GM19035 (cell line): ENCODE measurements at regions not wholly inside any gene's neighbourhood (a gene's known extent, or its start where the extent isn't known, plus 50 kb on each side); places are given as distances from the start of the nearest gene placed in this dataset.
A peak's percentile ranks its signal among the peaks of the same experiment; 100 is the strongest.

ENCODE experiments used
- ATAC-seq: cut with Tn5 transposase; IDR thresholded peaks from one replicate; pipeline ENCODE4 v1.9.1; 2021; ENCODE audit not compliant: unreplicated experiment

DNA sequence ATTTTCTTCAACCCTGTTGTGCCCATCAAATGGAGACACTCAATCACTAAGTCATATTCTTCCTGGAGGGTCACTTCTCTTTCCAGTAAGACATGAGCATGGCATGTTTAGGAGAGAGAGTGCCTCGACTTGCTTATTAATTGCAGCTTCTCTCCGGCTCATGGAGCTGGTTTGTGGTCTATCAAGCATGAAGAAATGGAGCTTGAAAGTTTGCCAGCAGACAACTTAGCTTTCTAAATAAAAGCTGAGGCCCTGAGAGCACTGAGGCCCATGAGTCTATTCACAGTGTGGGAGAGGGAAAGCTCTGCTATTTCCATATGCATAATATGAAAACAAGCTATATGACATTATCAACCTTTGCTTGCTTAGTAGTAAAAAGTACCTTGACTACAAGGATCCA is 378.5 kb downstream of the FGF9 start:
- ATAC-seq = no peak

DNA sequence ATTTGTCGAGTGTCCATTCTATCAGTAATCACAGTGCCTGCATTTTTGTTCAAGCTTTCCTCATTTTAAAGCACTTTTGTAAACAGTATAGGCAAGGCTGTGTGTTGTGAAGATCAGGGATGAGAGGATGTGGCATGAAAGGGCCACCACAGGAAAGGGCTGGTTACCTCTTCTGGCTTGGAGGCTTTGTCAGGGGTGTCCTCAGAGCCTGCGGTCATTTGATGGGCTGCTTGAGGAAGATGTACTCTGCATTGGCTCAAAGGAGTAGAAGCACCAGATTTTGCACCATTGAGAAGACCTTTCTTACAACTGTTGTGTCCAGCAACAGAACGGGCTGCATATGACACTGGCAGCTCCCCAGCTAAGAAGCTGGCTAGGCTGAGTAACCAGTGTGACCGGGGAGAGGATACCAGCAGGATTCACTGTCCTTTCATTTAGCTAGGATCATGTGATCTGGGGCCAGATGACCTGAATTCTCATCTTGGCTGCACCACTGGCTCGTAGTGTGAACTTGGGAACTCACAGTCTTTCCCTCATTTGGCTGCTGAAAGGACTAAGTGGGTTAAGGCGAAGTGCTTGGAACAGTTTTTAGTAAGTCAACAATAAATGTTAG is 380.2 kb downstream of the FGF9 start:
- ATAC-seq = no peak

DNA sequence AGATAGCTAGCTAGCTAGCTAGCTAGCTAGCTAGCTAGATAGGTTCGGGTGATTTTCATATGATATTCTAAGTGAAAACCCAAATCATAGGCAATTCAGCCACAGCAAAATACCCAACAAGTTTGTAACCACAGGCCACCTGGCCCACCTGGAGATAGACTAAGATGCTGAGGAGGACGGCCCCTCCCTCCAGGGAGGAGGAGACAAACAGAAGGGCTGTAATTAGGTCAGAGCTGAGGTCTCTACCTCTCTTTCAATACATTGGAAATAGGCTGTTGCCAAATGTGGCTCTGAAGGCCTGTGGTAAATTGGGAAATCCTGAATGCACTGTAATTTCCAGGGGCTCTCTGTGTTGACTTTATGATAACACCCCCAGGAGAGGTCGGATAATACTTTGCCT is 382.2 kb downstream of the FGF9 start:
- ATAC-seq = no peak

DNA sequence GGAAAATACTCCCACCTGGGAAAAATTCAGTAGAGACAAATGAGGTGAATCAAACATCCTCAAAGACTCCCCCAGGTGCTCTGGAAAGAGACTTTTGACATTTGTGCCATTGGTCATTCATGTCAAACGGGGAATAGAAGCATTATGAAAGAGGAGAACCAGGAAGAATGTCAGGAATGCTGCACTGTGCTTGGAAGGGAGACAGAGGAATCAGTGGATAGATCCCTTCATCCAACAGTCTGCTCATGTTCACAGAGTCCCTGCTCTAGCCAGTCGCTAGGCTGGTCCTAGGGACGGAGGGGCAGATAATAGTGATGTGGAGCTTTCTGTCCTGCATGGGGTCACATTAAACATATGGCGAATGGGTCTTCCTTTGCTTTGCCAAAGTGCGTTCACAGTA is 384.4 kb downstream of the FGF9 start:
- ATAC-seq = no peak

DNA sequence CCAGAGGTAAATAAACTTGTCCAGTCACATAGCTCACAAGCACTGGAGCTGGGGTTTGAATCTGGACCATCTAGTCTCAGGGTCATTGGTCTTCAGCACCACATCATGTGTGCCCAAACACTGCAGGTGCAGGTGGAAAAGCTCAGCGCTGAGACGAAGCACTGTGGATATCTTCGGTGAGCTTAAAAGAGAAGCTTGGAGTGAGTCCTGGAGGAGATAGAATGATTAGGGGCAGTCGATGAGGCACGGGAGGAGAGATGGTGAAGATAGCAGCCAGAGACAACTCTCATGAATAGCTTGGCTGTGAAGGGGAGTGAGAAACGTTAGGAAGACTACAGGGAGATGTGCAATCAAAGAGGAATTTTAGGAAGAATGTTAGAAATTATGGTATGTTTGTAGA is 389.3 kb downstream of the FGF9 start:
- no peak for ATAC-seq

DNA sequence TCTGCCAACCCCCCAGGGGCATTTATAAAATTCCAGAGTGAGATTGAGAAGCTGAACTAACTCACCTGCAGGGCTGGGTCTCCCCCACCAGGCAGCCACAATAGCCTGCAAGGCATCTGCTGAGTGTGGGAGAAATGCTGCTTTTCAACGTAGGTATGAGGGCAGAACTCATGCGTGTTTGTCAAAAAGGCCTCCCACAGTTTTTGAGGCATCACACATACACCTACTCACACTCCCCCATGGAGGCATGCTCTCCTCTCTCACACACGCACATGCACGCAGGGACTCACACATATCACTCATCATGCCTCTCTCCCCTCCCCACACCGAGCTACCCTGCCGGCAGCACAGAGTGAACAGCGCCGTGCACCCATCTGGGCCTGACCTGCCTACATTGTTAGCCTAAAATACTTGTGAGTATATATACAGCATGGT is 390.5 kb downstream of the FGF9 start:
- peak; percentile 63 for ATAC-seq

DNA sequence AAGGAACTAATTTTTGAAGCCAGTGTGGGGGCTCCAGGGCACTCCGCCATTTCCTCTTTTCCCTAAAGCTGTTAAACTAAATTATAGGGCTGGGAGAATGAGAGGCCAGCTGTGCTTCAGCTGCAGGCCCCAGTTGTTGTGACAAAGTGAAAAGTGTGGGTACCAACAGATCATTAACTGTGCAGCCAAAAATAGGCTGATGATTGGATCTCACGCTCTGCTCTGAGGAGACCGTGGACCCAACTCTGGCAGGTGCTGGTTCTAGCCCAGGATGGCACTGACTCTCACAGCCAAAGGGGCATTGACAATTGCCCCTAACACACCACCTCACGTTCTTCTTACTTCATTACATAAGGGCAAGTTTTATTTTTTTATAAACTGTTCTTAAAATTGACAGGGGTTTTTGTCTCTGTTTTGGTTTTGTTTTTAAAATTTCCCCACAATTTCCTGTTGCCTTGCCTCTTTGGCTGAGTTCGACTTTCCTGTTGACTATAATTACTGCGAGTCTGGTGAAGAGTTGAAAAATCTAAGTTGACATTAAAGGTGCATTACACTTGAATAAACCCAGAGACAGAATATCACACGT is 391.0 kb downstream of the FGF9 start:
- peak; percentile 67 for ATAC-seq

DNA sequence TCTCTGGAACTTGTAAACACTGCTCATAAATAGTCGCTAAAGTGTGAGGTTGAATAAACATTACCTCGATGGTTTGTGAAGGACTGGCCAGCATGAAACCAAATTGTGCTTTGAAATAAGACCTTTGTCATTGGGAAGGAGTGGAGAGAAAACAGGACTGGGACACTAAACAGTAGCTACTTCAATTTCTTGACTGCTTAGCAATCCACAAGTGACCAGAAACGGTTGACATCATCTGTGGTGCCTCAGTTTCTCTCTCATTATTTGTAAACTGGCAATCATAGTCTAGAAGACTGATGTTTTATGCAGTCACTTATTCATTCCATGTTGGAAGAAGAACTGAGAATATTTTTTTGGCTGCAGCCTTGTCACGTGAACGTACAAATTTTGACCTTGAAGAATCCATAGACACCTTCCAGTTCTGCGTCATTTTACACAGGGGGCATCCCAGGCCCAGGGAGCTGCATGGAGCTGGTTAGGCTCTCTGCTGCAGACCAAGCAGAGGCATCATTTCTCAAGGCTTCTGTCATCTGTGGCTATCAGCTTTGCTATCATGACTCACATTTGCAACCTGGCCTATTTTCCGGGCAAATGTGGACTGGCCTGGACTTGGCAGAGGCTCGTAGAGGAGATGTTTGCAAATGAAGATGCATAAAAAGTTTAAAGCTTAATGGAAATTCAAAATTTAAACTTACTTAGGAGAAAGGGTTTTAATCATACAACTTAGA is 391.8 kb downstream of the FGF9 start:
- ATAC-seq = no peak

DNA sequence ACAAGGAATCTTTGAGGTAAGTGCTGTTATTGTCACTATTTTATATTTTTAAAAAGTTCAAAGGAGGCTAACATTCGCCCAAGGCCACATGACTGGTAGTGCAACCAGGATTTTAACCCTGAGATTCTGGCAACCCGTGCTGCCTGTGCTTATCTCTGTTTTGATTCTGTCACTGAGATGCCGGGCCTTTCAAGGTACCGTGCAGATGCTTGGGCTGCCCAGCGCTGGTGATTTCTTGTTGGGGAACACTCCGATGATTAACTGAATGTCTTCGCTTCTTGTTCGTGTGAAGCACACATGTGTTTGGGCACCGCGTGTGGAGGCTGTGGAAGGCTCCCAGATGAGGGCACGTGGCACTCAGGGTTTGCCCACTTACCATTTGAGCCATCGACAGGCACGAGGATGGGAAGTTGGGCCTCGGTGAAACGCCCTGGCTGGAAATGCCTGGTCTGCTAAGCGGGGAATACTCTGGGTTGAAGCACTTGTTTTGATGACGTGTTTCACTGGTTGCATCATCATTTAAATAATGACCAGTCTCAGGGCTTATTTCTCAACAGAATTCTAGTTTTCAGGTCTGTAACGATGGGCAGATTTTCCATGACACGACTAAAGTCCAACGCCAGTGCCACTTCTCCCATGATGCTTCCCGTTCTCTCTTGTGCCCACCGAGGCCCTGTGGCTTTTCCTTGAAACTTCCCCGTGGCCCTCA is 392.7 kb downstream of the FGF9 start:
- ATAC-seq = no peak

DNA sequence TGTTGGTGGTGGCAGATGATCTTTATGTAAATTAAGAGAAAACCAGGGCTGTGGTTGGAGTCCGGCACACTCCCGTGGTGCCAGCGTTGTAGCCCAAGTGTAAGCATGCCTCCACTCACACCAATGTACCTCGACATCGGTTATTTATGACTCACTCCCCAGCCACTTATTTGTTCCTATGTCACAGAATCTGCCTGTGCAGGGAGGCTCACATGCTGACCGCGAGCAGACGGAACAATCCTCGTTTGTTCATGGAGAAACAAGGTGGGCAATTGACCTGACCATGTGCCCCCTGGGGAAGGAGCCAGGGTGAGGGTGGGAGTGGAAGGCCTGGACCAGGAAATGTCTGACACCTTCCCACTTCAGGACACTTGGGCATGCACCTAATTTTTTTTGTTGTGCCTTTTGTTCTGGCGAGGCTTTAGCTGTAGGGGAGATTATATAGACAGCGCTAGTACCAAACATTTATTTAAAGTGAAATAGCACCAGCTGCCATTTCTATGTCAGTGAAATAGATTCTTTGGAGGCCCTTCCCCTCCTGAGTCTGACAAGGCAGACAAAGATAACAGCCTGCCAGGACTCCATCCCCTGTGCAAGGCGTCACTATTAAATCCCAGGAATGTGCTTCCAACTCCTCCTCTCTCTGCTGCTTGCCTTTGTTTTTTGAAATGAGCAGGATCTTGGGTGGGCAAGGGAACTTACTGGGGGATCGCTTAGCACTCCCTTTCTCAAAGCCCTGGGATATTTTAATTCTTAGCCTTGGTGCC is 394.2 kb downstream of the FGF9 start:
- no peak for ATAC-seq

DNA sequence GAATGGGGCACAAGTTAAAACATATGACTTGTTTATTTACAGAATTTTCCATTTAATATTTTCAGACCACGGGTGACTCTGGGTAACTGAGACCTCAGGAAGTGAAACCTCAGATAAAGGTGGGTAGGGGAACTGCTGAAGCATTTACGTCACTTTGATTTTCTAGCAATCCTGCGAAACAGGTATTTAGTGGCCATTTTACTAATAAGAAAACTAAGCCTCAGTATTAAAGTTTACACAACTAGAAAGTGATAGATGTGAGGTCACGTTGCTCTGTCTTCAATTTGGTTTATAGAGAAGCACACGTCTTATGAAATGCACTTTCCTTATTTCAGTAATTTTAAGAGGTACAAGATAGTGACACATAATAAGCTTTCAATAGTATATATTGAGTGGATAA is 402.8 kb downstream of the FGF9 start:
- ATAC-seq = peak; percentile 56

DNA sequence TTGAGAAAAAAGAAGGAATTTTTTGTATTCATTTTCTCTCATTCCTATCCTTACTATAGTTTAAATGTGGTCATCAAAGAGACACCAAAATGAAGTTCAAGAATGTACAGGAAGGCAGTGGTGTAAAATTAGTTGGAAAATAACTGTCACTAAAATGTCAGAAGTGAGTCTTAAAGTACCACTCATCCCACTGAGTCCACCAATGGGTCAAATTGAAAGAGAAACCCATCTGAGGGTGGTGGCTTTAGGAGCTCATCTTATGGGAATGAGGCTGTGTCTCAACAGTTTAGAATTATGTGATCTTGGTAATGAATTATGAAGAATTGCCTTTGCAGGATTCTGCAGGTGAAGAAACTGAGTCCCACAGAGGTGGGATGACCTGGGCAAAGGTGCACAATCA is 403.5 kb downstream of the FGF9 start:
- no peak for ATAC-seq

DNA sequence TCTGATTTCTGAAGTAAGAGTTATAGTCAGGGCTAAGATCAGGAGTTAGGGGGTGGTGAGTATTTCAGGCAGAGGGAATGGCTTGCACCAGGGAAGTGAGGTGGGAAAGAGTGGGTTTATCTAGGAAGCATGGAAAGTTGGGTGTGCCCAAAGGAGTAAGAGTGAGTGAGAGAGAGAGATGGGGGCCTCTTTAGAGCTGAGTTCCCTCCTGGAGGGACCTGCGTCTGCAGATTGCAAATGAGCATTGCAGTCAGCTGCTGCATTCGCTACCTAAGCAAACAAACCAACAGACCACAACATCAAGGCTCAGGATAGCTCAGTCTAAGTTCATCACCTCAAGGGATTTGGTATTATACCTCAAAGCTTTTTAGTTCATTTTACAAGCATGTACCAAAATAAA is 405.8 kb downstream of the FGF9 start:
- ATAC-seq = peak; percentile 55

DNA sequence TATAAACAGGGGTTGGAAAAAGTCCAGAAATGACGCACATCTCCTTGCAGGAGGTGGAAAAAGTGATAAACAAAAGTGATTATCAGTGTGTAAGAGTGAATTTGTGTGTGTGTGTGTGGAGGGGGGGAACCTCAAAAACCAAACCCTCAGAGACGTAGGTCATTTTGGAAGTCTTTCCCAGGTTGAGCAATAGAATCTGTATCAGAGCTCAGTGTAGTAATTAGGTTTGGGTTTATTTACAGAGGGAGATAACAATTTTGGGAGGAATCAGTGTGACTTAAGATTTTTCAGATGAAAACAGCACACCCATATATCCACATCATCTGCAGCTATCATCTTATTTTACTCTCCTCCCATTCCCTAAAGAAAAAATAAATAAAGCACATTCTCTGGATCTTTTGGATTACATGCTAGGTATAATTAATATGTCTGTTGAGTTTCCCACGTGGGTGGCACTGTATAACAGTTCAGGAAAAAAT is 406.4 kb downstream of the FGF9 start:
- ATAC-seq = no peak

DNA sequence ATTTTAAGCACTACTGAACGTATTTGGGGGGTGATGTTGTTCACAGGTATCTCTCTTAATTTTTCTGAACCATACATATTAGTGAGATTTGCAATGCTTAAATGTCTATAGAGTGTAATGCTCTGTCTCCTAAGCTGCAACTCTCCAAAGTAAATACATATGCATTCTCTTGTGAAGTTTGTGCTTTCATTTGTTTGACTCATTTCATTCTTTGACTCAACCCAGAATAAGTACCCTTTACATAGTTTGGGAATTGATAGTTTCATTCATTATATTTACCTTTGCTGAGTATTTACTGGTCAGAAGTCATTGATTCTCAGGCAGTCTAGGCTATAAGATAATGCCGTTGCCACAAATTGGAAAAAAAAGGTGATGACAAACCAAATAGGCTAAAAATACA is 406.9 kb downstream of the FGF9 start:
- no peak for ATAC-seq

DNA sequence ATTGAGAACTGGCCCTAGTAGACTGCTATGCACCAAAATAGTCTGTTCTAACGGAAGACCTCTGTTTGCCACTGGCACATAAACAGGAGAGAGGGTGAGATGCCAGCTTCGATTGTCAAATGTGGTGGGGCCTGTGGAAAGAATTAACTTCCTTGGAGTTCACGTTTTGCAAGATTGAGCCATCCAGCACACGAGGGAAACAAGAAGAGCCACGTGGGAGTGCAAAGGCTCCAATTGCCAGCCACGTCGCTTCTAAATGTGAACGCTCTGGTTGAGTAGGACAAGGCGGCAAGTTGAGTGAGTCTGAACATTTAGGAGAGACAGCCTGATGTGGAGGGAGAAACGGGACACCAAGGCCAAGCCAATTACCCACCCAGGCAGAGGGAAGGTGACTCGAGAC is 409.1 kb downstream of the FGF9 start:
- ATAC-seq = no peak

DNA sequence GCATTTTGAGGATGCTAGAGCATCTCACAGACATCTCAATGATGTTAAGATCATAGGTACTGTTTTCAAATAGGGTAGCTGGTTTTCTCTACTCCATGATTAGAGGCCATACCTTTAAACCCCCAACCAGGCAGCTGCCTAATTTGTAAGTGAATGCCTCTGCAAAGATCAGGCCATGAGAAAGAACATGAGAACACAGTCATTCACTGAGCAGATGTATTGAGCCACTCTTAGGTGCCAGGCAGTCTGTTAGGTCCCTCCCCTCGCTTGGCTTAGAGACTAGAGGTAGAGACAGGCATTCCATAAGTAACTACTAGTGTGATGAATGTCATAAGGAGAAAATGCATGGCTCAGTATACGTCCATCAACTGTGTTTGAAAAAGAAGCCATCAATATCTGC is 410.0 kb downstream of the FGF9 start:
- no peak for ATAC-seq

DNA sequence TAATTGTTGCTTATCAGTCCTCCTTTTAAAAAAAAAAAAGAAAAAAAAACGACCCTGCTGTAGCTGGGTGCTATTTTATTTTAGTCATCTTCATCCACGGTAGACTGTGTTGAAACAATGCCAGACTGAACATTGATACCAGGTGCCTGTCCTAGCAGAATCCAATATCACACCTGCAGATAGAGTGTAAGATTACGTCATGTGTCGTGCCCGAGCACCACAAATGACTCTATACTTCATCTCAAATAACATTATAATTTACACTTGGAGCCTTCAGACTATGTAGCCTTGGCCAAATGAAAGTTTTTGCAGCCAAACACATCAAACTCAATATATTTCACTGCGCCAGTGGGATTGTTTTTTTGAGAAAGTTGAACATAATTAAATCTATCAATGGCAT is 410.6 kb downstream of the FGF9 start:
- ATAC-seq = no peak

DNA sequence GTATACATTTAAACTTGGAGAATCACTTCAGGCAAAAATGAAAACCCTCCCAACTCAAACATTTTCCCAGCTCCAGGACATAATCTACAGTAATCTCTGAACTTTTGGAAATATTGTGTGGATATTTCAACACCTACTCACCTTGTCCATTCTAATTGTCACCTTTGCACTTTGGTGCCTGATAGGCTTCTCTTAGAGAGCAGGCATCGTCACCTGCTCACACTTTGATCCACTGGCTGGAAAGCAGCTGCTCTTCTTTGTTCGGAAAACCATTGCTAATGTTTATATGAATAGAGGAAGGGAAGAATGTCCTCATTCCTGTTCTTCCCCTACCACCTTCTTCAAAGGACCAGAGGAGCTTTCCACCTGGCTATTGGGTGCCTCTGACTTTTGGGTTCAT is 411.2 kb downstream of the FGF9 start:
- no peak for ATAC-seq

DNA sequence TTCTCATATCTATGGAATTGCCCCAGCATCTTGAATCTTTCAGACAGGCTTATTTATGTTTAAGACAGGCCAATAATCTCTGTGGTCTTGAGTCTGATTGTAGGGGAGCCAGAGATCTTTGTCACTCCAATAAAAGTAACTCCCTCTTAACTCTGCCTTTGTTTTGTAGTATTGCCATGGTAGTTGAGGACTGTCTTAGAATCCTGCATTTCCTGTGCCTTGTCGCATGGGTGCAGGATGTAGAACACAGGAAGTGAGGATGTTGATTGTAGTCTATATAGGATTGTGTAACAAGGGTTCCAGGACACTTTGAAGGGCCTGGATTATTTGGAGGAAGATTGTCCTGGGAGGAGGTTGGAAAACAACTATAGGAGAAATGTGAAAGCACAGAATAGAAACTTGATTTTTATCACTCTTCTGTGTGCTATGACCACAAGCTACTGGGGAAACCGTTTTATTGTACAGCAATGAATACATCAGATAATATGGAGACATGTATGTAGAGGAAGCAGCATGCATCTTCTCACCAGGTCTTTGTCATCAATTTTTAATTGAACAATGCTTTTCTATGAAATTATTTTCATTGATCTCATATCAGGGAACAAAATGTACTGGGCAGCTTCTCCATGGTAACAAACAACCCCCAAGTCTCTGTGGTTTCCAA is 411.7 kb downstream of the FGF9 start:
- no peak for ATAC-seq

DNA sequence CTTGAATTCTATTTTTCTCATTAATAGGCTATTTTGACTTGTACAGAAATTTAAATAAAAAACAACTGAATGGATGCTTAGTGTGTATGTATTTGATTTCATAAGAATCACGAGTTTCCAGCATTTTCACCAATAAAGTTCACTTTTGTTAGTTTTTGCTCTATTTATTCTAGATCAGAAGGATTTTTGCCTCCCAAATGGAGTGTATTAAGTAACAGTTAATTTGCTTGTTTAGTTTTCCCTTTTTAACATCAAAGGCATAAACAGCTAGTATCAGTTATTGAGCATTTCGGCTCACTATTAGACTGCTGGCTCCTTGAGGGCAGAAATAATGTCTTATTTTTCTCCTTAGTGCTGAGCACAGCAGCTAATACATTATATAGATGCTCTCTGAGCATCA is 414.1 kb downstream of the FGF9 start:
- no peak for ATAC-seq
